Mucosa of gallbladder (tissue), 1 donor: ENCODE measurements at regions not wholly inside any gene's neighbourhood (a gene's known extent, or its start where the extent isn't known, plus 50 kb on each side); places are given as distances from the start of the nearest gene placed in this dataset.
"Not testable (repeated sequence)": the region's sequence is repeated elsewhere in the genome, so short reads cannot be mapped to it uniquely, and the experiment has no call there.

Source experiments
- DNase-seq: peaks from one replicate; pipeline ENCODE4 v3.0.0-alpha.2; 2020; ENCODE audit warnings: low spot score
- donor health status: DM: no; HTN: no; CAD: no.

DNA sequence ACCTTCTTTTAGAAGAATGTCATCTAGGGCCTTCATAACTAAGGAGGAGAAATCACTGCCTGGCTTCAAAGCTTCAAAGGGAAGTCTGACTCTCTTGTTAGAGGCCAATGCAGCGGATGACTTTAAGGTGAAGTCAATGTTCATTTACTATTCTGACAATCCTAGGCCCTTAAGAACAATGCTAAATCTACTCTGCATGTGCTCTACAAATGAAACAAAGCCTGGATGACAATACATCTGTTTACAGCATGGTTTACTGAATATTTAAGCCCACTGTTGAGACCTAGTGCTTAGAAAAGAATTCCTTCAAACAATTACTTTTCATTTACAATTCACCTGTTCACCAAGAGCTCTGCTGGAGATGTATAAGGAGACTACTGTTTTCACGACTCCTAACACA is 160.4 kb upstream of the EPHA3 start:
- DNase-seq = no peak

DNA sequence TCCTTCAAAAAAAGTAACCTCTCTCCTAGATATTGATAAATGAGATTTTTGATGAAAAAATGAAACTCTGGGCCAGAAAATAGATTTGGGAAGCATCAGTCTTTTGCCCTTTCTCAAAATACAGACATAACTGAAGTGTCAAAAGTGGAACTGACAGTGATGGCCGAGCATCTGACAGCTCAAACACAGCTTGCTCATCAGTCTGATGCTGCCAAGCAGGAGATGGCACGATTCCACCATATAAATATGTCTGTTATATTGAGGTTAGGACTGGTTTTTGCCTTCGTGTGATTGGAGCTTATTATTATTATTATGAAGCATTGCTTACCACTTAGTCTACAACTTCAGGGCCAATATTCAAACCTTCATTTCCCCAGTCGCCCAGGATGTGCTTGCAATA is 152.6 kb upstream of the EPHA3 start:
- no peak for DNase-seq

DNA sequence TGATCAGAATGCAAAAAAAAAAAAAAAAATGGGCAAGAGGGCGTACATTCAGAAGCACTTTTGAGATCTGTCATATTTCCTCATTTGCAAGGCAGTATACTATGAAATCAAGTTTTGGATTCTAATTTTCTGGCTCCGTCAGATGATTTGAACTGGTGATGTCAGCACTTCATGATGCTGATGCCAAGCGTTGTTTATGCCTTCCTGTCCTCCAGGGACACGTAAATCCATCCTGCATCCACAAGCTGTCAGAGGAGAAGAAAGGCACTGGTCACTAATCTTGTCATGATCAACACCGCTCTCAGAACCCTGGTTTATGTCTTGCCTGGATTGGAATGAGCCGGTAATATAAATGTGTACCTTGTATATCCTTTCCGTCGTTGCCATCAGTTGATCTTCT is 152.1 kb upstream of the EPHA3 start:
- no peak for DNase-seq

DNA sequence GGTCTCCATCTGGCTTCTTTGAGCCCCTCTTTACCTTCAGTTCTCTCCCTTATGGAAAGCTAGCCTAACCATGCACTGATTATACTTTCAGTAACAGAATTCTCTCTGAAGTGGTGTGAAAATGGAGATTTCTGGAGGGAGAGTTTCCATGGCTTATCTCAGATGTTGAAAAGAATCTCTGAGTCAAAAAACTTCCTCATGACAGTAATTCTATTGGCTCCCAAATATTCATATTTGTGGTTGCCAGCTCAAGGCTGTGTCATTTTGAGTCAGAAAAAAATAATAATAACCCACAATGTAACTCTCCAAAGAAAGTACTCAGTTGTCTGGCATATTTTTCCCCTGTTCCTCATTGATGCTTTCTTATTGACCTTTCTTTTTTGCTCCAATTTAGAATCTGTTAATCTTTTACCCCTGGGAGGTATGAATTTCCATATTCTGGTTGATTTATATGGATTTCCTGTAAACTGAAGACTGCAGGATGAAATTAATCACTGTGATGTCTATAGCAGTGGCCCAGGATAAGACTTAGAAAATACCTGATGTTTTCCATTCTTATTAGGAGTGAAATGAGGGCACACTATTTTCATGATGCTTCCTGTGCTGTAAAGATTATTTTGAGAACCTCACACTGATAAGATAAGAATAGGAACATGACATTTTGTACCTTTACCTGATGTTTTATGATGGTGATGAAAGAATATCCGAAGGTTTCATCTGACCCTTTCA is 149.5 kb upstream of the EPHA3 start:
- DNase-seq = no peak

DNA sequence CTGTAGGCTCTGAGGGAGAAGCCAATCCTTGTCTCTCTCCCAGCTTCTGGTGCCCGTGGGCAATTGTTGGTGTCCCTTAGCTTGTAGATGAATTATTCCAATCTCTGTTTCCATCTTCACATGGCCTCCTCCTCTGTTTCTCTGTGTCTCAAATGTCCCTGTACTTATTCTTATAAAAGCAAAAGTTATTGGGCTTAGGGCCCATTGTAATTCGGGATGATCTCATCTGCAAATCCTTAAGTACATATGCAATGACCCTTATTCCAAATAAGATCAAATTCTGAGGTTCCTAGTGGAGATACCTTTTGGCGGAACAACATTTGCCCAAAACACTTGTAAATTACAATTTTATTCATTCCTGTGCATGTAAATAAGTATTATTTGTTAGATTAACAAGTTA is 147.4 kb upstream of the EPHA3 start:
- DNase-seq = no peak

DNA sequence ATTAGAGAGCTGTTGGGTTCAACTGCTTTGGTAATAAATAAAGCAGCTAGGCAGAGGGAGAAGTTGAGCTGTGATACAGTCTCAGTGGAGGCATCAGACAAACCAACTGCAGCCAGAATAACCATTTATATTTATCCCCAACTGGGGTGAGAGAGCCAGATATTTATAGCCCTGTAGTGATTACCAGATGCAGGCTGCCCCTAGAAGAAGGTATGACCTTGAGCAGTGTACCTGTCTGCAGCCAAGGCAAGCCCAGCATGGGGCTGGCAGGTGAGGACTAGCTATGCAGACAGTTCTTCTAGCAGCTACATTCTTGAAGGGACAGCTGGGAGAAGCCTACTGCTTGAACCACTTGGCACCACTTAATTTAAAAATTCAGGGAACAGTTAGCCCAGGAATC is 144.4 kb upstream of the EPHA3 start:
- DNase-seq = no peak

DNA sequence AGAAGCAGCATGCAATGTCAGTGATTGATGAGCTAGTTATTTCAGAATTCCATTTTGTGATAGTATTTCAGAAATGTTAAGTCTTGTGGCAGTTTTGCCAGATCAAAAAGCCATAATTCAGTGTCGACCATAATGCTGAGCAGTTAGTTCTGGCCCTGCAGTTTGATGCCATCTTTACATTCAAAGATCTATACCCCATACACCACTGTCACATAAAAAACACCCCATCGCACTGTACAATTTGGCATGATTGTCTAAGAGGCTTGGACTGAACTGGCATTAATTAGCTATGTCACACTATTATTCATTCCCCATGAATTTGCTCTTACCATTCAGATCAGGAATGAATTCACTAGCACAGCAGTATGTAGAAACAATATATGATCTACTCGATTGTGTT is 127.7 kb upstream of the EPHA3 start:
- DNase-seq = no peak

DNA sequence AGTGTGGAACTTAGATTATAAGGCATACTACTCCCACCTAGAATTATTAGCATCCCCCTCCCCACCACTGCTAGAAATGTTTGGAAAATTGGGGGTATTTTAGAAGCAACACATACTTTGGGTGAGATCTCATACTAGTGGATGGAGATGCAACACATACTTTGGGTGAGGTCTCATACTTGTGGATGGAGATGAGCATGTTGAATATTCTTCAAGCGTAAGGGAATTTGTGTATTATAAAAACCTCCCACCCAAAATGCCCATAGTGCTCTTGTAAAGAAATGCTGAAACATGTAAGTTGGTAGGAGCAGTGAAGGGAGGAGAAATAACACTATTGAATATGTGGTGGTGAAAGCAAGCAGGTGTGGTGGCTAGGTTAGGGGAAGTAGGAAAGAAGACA is 124.0 kb upstream of the EPHA3 start:
- no peak for DNase-seq

DNA sequence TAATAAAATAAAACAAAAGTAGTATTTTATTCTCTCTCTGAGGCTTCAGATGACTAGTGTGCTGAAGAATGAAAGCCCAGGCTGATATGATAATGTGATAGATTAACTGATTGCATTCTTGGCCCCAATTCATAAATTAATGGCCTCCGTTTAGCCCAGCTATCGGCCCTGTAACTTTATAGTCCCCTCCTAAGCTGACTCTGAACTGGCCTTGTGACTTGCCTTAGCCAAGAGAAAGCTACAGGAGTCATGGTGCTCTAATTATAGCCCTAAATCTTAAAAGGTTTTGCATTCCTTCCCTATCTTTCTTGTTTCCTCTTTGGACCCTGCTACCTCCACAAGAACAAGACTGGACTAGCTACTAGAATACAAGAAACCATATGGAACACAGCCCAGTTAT is 123.2 kb upstream of the EPHA3 start:
- DNase-seq = no peak

DNA sequence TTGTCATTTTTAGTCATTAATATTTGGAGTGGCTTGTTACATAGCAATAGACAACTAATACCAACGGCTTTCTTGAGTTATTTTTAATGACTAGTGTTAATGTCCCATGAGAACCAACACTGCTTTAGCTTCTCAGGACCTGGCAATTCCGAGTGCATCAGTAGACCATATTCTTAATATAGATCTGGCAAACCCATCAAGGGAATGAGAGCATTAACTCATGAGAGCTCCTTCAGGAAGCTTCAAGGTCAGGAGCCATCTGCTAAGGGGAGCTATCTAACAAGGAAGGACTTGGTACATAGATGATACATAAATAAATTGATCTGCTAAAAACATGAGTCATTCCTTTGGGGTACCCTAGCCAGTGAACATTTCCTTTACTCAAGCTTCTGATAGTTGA is 122.6 kb upstream of the EPHA3 start:
- DNase-seq = no peak

DNA sequence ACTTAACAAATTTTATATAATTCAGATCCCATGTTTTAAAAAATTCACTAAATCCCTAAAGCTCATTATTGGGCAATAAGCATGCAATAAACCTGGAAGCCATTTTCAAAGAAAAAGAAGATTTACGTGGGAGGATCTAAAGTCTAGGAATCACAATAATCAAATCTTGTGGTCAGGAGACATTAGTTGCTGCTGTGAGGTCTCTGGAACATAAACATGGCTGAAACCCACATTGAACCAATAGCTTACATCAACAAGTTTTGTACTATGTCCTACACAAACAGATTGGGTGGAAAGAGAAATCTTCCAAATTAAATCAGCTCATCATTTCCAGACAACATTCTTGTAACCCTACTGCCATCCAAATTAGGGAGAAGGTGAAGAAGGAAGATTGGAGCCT is 121.9 kb upstream of the EPHA3 start:
- no peak for DNase-seq

DNA sequence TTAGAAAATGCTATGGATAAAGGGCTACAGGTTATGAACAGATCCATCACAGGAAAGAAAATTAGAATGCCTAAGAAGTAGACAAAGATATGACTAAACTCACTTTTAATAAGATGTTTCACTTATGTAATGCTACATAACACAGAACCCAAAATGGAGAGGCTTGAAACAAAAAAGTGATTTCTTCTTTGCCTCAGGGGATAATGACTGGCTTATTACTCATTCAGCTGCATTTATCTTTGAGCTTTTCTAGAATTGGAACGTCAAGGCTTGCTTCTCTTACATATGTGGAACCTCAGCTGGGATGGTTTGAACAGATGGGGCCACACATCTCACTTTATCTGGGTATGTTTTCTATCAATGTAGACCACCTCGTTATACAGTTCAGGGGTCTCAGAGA is 120.6 kb upstream of the EPHA3 start:
- no peak for DNase-seq

DNA sequence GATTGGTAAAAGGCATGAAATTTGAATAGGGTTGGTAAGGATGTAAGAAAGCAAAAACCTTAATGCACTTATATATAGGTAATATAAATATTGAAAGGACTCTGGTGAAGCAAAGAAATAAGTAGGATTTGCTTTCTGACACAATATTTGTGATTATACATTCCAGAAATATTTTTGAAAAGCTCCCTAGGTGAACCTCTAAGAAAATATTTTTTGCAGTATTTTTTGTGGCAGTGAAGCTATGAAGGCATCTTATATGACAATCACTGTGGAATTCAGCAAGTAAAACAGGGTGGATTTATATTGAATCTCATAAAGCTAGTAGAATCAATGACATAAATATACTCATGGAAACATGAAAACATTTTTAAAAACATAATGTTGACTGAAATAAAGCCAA is 119.6 kb upstream of the EPHA3 start:
- no peak for DNase-seq

DNA sequence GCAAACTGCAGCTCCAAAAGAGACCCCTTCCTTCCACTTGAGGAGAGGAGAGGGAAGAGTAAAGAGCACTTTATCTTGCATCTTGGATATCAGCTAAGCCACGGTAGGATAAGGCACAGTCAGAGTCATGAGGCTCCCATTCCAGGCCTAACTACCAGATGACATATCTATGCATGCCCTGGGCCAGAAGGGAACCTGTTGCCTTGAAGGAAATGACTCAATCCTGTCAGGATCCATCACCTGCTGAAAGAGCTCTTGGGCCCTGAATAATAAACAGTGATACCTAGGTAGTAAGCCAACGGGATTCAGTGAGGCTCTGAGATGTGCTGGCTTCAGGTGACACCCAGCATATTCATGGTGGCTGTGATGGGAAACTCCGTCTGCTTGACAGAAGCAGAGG is 118.5 kb upstream of the EPHA3 start:
- DNase-seq = no peak

DNA sequence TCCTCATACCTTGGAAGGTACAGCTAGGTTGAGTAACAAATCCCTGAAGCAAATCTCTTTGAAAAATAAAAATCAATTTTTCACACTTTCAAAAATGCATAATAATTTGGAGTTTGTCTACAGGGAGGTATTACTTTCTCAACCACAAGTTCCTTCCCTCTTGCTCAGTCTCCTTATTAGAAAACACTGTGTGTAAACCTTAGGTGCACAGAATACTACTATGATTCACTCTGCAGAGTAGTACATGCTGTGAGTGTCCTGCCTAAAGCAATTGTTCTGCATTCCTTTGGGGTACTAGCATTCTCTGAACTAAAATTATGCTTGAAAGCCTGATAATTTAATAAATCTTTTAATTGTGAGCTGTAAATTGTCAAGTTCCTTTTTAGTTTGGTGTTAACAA is 115.9 kb upstream of the EPHA3 start:
- DNase-seq = no peak

DNA sequence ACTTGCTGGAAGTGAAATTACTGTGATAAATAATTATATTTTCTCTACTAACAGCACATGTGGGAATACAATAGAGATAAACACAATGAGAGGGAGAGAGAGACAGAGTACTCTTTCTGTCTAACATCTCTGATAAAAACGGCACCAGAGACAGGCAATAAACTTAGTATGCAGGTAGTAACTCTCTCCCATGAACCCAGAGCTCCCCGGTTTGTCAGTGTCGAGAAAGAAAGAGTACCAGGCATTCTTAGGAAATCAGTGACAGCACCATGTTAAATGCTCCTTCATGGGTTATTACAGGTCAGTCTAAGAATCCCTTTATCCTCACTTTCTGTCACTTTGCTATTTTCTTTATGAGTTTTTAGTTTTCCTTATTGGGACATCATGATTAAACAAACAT is 110.7 kb upstream of the EPHA3 start:
- no peak for DNase-seq

DNA sequence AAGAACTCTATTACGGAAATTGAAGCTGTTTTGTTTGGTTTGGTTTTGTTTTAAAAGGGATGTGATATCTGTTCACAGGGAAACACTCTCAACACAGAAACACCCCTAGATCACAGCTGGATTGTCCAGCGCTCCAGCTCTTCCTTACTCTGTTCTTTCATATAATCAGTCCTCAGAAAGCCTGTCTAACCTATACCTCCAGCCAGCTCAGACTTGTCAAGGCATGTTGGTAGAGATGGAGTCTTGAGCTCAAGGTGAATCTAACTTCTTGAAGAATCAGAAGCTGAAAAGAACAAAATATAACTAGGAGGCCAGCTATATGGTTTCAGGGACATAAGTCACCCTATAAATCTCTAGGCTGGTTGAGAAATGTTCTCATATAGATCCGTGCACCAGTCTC is 110.2 kb upstream of the EPHA3 start:
- DNase-seq = no peak

DNA sequence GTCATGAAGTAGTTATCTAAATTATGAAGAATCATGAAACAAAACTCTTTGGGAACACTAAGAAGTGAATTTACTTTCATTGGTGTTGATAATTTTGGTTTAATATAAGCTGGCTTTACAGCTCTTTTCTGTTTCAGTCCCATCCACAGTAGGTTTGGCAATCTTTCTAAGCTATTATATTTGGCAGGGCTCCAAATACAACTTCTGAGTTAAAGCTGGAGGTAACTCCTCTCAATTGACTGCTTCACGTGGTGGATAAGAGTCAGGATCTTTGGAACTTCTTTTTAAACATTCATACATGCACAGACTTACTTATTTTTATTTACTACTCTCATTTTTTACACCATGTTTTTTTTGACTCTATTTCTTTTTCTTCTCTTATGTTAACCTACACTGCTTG is 106.5 kb upstream of the EPHA3 start:
- DNase-seq = no peak

DNA sequence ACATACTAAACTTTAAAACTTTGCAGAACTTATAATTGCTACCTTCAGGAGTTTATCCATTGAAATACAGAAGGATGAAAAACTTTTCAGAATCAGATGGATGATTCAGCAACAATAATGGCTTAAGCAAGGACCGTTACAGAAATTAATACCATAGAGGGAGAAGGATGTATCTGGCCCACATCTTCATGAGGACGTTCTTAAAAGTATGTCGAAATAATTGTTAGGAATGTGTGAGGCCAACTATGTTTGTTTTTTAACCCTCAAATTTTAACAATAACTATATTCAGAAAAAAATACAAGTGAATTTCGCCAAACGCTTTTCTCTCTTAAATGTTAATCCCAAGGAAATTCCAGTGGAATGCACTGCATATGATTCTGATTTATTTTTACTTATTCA is 105.2 kb upstream of the EPHA3 start:
- DNase-seq = no peak

DNA sequence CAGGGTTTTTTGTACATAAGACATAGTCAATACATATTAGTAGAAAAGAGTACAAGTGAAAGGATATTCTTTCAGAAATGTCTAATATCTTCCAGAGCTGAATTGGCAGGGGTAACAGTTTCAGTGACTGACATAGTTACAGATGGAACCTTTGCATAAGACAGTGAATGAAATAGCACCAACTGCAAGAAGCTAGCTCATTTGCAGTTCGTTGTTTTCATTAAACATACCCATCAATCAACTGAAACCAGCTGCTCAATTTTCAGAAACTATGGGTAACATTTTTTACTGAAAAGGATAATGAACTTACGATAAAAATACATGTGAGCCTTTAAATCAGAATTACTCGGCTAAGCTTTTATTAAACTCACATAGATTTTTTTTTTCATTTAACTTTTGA is 93.9 kb upstream of the EPHA3 start:
- no peak for DNase-seq

DNA sequence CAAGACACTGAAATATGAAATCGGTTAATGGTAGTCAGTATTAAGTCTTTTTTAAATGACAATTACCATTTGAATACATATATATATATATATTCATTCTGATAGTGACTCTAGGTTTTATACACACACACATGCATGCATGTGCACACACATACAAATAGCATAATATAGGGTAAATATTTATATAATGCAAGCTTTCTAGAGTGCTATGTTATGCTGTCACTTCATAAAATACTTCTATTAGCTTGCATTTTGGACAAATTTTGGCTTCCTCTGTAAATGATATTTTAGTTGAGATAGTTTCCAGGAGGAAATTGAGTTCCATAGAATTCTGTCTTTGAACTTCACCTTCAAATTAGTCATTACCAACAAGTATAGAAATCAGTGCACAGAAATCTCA is 89.9 kb upstream of the EPHA3 start:
- DNase-seq = no peak

DNA sequence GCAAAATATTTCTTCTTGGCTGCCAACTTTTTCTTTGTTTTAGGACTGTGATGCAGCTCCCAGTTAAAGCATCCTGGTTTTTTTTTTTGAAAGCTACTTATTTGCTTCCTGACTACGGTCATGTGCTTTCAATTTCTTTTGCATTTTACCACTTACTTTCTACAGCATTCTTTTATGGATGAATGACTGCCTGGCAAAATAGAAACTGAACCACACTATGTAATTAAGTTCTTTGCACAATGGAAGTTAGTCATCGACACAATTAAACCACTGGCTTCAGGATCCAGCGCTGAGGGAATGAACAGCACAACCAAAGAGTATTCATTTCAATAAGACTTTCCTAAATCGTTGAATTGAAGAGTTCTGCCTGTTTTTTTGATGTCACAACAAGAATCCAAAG is 82.2 kb upstream of the EPHA3 start:
- no peak for DNase-seq

DNA sequence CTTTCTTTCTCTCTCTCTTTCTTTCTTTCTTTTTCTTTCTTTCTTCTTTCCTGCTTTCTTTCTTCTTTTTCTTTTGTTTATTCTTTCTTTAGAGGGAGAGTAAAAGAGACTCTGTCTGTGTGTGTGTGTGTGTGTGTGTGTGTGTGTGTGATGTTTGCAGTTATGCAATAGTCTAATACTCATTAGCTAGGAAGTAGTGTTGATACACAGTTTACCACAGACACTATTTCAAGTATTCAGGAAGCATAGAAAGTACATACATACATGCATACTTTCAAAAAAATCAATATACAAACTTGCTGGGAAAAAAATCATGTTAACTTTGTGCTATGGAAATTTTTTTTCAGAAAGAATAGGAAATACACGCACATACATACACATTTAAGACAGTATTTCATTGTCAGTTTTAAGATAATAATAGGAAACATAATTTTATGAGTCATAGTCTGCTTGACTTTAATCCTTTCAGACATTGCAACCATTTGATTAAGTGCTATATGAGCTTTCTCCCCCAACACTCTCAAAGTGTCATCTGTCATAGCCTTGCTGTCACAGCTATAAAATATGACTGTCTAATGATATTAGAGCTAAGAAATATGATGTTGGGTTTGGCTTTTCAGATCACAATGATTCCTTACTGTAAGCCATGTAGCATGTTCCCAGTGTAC is 74.9 kb upstream of the EPHA3 start:
- DNase-seq = no peak

DNA sequence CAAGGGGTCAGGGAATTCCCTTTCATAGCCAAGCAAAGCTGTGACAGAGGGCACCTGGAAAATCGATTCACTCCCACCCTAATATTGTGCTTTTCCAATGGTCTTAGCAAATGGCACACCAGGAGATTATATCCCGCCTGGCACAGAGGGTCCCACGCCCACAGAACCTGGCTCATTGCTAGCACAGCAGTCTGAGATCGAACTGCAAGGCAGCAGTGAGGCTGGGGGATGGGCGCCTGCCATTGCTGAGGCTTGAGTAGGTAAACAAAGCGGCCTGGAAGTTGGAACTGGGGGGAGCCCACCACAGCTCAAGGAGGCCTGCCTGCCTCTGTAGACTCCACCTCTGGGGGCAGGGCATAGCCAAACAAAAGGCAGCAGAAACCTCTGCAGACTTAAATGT is 72.7 kb upstream of the EPHA3 start:
- not testable (repeated sequence) for DNase-seq
